Right lobe of liver (tissue), 6 donors: ENCODE measurements at regions not wholly inside any gene's neighbourhood (a gene's known extent, or its start where the extent isn't known, plus 50 kb on each side); places are given as distances from the start of the nearest gene placed in this dataset.

Experiments used
- ATAC-seq, 4 donors: fragments of 200-7000 bp; cut with Tn5 transposase; one replicate each; pipeline ENCODE4 v1.9.1; 2020; ENCODE audit warnings: mild to moderate bottlenecking in 4 of 4, moderate library complexity in 4 of 4
- DNase-seq, 3 donors: peaks; one replicate each; pipeline ENCODE4 v3.0.0-alpha.2; 2020
- H3K27ac ChIP-seq, 3 donors: fragments of 200-600 bp; one replicate each; pipeline ENCODE4 v1.8.0; 2022
- H3K27me3 ChIP-seq, 2 donors: fragments of 200-600 bp; one replicate each; pipeline ENCODE4 v1.8.0; 2022
- H3K36me3 ChIP-seq, 4 donors: fragments of 200-600 bp; sonication (generic) in 1 of 4; one replicate each; pipeline versions ENCODE4 v1.5.1 to v1.8.0; 2017 to 2022; ENCODE audit warnings: control low read depth in 1 of 4
- H3K4me1 ChIP-seq, 4 donors: fragments of 200-600 bp; sonication (generic) in 1 of 4; one replicate each; pipeline versions ENCODE4 v1.5.1 to v1.8.0; 2017 to 2022; ENCODE audit warnings: control low read depth in 1 of 4
- H3K4me3 ChIP-seq, 3 donors: fragments of 200-600 bp; one replicate each; pipeline ENCODE4 v1.8.0; 2022
- H3K9me3 ChIP-seq, 4 donors: fragments of 200-600 bp; sonication (generic) in 1 of 4; one replicate each; pipeline versions ENCODE4 v1.5.1 to v1.8.0; 2017 to 2022; ENCODE audit warnings: control low read depth in 1 of 4
- CTCF ChIP-seq, 4 donors: fragments of 200-600 bp in 3 of 4; fragments of 450-650 bp in 1 of 4; IDR thresholded peaks; one replicate each; pipeline versions ENCODE4 v1.5.1 to v1.8.0; 2016 to 2022; ENCODE audit warnings: antibody characterized with exemption in 4 of 4, mild to moderate bottlenecking in 2 of 4
- POLR2A ChIP-seq: fragments of 450-650 bp; IDR thresholded peaks from one replicate; pipeline ENCODE4 v1.6.1; 2017; ENCODE audit warnings: antibody characterized with exemption, mild to moderate bottlenecking
- WGBS: methylation state at CpG from one replicate; pipeline ENCODE4 v1.1.6; 2018; ENCODE audit warnings: low coverage, low lambda C conversion rate; ENCODE audit not compliant: insufficient coverage; ENCODE audit errors: missing lambda C conversion rate; 5-methylcytosine and 5-hydroxymethylcytosine counted together
- intact Hi-C, 2 donors: fragments of 100-400 bp; cut with DNase I; formaldehyde crosslinking; loops; one replicate each; pipeline versions ENCODE4 v1.11.2 to v1.14.1; 2022
- donor health status: DM: no; HTN: yes; CAD: no.
- donor health status: DM: no; HTN: no; CAD: no.
- donor health status: DM: no; HTN: no; CAD: no.
- donor health status: DM: no; HTN: yes; CAD: no.
- donor health status: DM: no; HTN: yes; CAD: no.

GRCh38 chr7:8809320-8809719 lies 375.9 kb downstream of the NXPH1 start:
- no peak for ATAC-seq
- intact Hi-C loops: no loop called here
- TF ChIP-seq CTCF (IDR thresholded peaks at IDR 0.05): no peak

GRCh38 chr7:8817448-8818036 lies 384.1 kb downstream of the NXPH1 start:
- intact Hi-C loops: no loop called here
- WGBS: 31% methylated on average over 3 of the region's 3 CpGs
- ATAC-seq: no peak
- DNase-seq: no peak
- TF ChIP-seq POLR2A: no peak
- no peak for TF ChIP-seq CTCF (IDR thresholded peaks at IDR 0.05)
- H3K9me3 ChIP-seq: no peaks in the 10 kb centered on the region
- no peak overlapping the region for H3K27ac ChIP-seq
- peaks cover 0 to 4% (median 0%) of the 10 kb centered on the region in 4 donors for H3K4me1 ChIP-seq
- no peaks in the 10 kb centered on the region for H3K27me3 ChIP-seq
- H3K4me3 ChIP-seq: no peak overlapping the region
- no peaks in the 10 kb centered on the region for H3K36me3 ChIP-seq

More at GRCh38 chr7:8809320-8809719, 375.9 kb downstream of the NXPH1 start:
- 25% methylated on average over 2 of the region's 2 CpGs for WGBS
- no peaks in the 10 kb centered on the region for H3K36me3 ChIP-seq
- no peak overlapping the region for H3K27ac ChIP-seq
- no peak overlapping the region for H3K4me3 ChIP-seq
- H3K4me1 ChIP-seq: no peaks in the 10 kb centered on the region
- no peaks in the 10 kb centered on the region for H3K27me3 ChIP-seq
- no peak for DNase-seq
- H3K9me3 ChIP-seq: no peaks in the 10 kb centered on the region

GRCh38 chr7:8818406-8818805 lies 385.0 kb downstream of the NXPH1 start:
- no peak for DNase-seq
- 75% methylated on average over 2 of the region's 2 CpGs for WGBS
- TF ChIP-seq POLR2A: no peak
- no peak for TF ChIP-seq CTCF (IDR thresholded peaks at IDR 0.05)
- H3K36me3 ChIP-seq: no peaks in the 10 kb centered on the region
- H3K9me3 ChIP-seq: no peaks in the 10 kb centered on the region
- intact Hi-C loops: no loop called here
- no peaks in the 10 kb centered on the region for H3K27me3 ChIP-seq
- H3K27ac ChIP-seq: no peak overlapping the region
- H3K4me1 ChIP-seq: peaks cover 0 to 8% (median 2%) of the 10 kb centered on the region in 4 donors
- ATAC-seq: no peak
- no peak overlapping the region for H3K4me3 ChIP-seq

- Histone ChIP-seq H3K27me3 (no peaks in the 10 kb centered on the region), H3K4me1 (peaks cover 0 to 8% (median 2%) of the 10 kb centered on the region in 4 donors), H3K27ac (no peak overlapping the region), H3K4me3 (no peak overlapping the region), H3K9me3 (no peaks in the 10 kb centered on the region), H3K36me3 (no peaks in the 10 kb centered on the region)
- TF ChIP-seq POLR2A: no peak
- TF ChIP-seq CTCF (IDR thresholded peaks at IDR 0.05): peak in 3 of 4 donors; percentile 23 to 42 (median 42)
- intact Hi-C loops: no loop called here
- ATAC-seq (peak; percentile 49 to 74 (median 70)), DNase-seq (peak in 1 of 3 donors; percentile 55)
- WGBS: 12% methylated on average over 2 of the region's 2 CpGs
Measured at GRCh38 chr7:8822595-8822994, 389.2 kb downstream of the NXPH1 start.
